Transverse colon (tissue), 4 donors: ENCODE measurements at regions not wholly inside any gene's neighbourhood (a gene's known extent, or its start where the extent isn't known, plus 50 kb on each side); places are given as distances from the start of the nearest gene placed in this dataset.

Experiments
- DNase-seq: peaks from one replicate; pipeline ENCODE4 v3.0.0-alpha.2; 2019
- H3K27ac ChIP-seq, 4 donors: fragments of 200-600 bp; sonication (generic); 2 replicates each; pipeline ENCODE4 v1.5.1; 2016 to 2018; ENCODE audit warnings: inconsistent platforms in 4 of 4
- H3K27me3 ChIP-seq: fragments of 200-600 bp; sonication (generic); 2 replicates; pipeline ENCODE4 v1.5.1; 2017; ENCODE audit warnings: inconsistent platforms
- H3K36me3 ChIP-seq, 4 donors: fragments of 200-600 bp; sonication (generic); 2 replicates each; pipeline ENCODE4 v1.5.1; 2017 to 2019; ENCODE audit warnings: inconsistent platforms in 4 of 4
- H3K4me1 ChIP-seq, 4 donors: fragments of 200-600 bp; sonication (generic); 2 replicates each; pipeline ENCODE4 v1.5.1; 2017 to 2020; ENCODE audit warnings: inconsistent platforms in 4 of 4
- H3K4me3 ChIP-seq, 4 donors: fragments of 200-600 bp; sonication (generic); 1 replicate in 1 of 4; 2 replicates in 3 of 4; pipeline versions ENCODE4 v1.5.1 to v1.6.1; 2017 to 2019; ENCODE audit warnings: inconsistent platforms in 4 of 4
- H3K9me3 ChIP-seq, 2 donors: fragments of 200-600 bp; sonication (generic); 2 replicates each; pipeline ENCODE4 v1.5.1; 2017 to 2019; ENCODE audit warnings: inconsistent platforms in 2 of 2
- EP300 ChIP-seq: sonication (generic); formaldehyde crosslinking; IDR thresholded peaks from one replicate; pipeline ENCODE4 v1.6.1; 2017; ENCODE audit warnings: antibody characterized with exemption, low read depth
- POLR2A ChIP-seq: fragments of 450-650 bp; IDR thresholded peaks from one replicate; pipeline ENCODE4 v1.6.1; 2016; ENCODE audit warnings: antibody characterized with exemption, mild to moderate bottlenecking, moderate library complexity
- POLR2AphosphoS5 ChIP-seq, 3 donors: sonication (generic); formaldehyde crosslinking; IDR thresholded peaks; one replicate each; pipeline ENCODE4 v1.6.1; 2016; ENCODE audit warnings: antibody characterized with exemption in 3 of 3
- WGBS, 2 donors: methylation state at CpG; one replicate each; pipeline ENCODE4 v1.1.5; 2018; ENCODE audit warnings: low coverage in 1 of 2; 5-methylcytosine and 5-hydroxymethylcytosine counted together
- in situ Hi-C, 4 donors: fragments of 200-750 bp; cut with MboI; loops; one replicate each; pipeline versions ENCODE4 v1.15.0 to v1.15.1; 2017; ENCODE audit warnings: low sequenced_read_pairs in 3 of 4, low pct_ligation_motif_present in 1 of 4, low pct_unique_long_range_greater_than_20kb in 1 of 4
- intact Hi-C: fragments of 100-400 bp; cut with DNase I; formaldehyde crosslinking; loops from one replicate; pipeline ENCODE4 v1.15.1; 2023; ENCODE audit warnings: low total_unique reads
- TF ChIP-seq, protein P1 (sequence below), 5 experiments: fragments of 200-600 bp in 3 of 5; fragments of 450-650 bp in 2 of 5; sonication (generic) in 3 of 5; IDR thresholded peaks; 1 replicate in 2 of 5; 2 replicates in 3 of 5; pipeline ENCODE4 v1.5.1; 2016 to 2017; ENCODE audit warnings: antibody characterized with exemption in 5 of 5, inconsistent platforms in 3 of 5, mild to moderate bottlenecking in 2 of 5, moderate library complexity in 1 of 5

DNA sequence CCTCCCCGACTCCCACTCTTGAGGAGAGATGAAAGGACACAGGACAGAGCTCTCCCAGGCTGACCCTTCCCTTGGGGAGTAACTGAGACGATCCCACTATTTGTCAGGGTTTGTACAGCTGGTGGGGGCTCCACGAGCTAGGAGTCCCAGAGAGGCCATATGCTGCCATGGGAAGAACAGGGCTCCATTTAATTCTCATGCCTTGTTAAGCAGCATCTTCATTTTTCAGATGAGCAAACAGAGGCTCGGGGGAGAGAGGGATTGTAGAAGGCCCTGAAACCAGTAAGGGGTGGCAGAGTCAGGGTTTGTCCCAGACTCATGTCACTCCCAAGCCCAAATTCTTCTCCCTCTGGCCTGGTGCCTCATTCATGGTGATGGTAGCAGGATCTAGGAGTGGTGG, 176.4 kb downstream of the NSG2 start:
- H3K4me1 ChIP-seq, result no peaks in the 10 kb centered on the region
- TF ChIP-seq, protein P1, sequence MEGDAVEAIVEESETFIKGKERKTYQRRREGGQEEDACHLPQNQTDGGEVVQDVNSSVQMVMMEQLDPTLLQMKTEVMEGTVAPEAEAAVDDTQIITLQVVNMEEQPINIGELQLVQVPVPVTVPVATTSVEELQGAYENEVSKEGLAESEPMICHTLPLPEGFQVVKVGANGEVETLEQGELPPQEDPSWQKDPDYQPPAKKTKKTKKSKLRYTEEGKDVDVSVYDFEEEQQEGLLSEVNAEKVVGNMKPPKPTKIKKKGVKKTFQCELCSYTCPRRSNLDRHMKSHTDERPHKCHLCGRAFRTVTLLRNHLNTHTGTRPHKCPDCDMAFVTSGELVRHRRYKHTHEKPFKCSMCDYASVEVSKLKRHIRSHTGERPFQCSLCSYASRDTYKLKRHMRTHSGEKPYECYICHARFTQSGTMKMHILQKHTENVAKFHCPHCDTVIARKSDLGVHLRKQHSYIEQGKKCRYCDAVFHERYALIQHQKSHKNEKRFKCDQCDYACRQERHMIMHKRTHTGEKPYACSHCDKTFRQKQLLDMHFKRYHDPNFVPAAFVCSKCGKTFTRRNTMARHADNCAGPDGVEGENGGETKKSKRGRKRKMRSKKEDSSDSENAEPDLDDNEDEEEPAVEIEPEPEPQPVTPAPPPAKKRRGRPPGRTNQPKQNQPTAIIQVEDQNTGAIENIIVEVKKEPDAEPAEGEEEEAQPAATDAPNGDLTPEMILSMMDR (IDR thresholded peaks at IDR 0.05), result no peak
- TF ChIP-seq POLR2AphosphoS5 (IDR thresholded peaks at IDR 0.05), result no peak
- no peak overlapping the region for H3K4me3 ChIP-seq
- no peaks in the 10 kb centered on the region for H3K27me3 ChIP-seq
- H3K9me3 ChIP-seq, result no peaks in the 10 kb centered on the region
- intact Hi-C loops (no loop called here), in situ Hi-C loops (no loop called here)
- 64% methylated on average over 4 of the region's 4 CpGs; no CpG with 5 or more reads in 1 of the 2 donors for WGBS, 2 donors
- no peak for DNase-seq
- H3K36me3 ChIP-seq, result no peaks in the 10 kb centered on the region
- no peak overlapping the region for H3K27ac ChIP-seq

DNA sequence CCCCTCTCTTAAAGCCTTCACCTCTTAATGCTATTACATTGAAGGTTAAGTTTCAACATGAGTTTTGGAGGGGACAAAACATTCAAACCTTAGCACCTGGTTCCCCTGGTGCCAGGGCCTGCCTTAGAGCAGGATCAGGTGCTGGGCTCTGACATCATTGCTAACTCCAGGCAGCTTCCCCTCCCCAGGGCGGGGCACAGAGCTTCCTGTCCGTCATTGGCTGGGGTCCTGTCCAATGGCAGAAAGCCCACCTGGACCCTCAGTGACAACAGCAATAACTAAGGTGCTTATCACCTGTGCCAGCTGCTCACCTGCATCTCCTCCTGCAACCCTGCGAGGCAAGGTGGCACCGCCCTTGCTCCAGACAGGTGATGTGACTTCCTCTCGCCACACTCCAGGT, 177.4 kb downstream of the NSG2 start:
- no peaks in the 10 kb centered on the region for H3K9me3 ChIP-seq
- TF ChIP-seq, protein P1 (IDR thresholded peaks at IDR 0.05), result no peak
- TF ChIP-seq EP300 (no peak), POLR2A (no peak), POLR2AphosphoS5 (IDR thresholded peaks at IDR 0.05) (no peak)
- no peaks in the 10 kb centered on the region for H3K4me1 ChIP-seq
- 60% methylated on average over 4 of the region's 5 CpGs; no CpG with 5 or more reads in 1 of the 2 donors for WGBS, 2 donors
- H3K36me3 ChIP-seq, result no peaks in the 10 kb centered on the region
- no peak overlapping the region for H3K27ac ChIP-seq
- H3K4me3 ChIP-seq, result no peak overlapping the region
- intact Hi-C loops (no loop called here), in situ Hi-C loops (no loop called here)
- DNase-seq, result no peak
- H3K27me3 ChIP-seq, result no peaks in the 10 kb centered on the region

DNA sequence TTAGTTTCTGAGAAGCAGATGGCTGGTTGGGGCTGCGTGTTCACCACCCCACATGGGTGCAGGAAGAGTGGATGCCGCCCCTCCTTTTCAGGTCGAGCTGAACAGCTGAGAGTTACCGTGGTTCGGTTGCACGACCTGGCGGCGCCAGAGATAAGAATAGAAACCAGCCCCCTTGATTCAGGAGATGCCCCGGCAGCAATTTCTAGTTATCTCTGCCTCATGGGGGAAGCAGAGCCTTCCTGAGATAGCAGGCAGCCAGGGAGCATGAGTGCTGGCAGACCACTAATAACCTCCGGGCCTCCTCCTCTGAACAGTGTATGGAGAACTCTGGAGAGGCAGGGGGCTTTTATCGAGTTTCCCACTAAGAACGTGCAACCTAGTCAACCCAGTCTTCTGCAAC, 177.8 kb downstream of the NSG2 start:
- H3K4me1 ChIP-seq, result no peaks in the 10 kb centered on the region
- intact Hi-C loops (no loop called here), in situ Hi-C loops (no loop called here)
- no peak overlapping the region for H3K27ac ChIP-seq
- H3K4me3 ChIP-seq, result no peak overlapping the region
- H3K27me3 ChIP-seq, result no peaks in the 10 kb centered on the region
- H3K36me3 ChIP-seq, result no peaks in the 10 kb centered on the region
- WGBS, 2 donors, result 61% methylated on average over 12 of the region's 12 CpGs; no CpG with 5 or more reads in 1 of the 2 donors
- TF ChIP-seq POLR2A (no peak), POLR2AphosphoS5 (IDR thresholded peaks at IDR 0.05) (no peak), EP300 (no peak)
- TF ChIP-seq, protein P1 (IDR thresholded peaks at IDR 0.05), result no peak
- no peaks in the 10 kb centered on the region for H3K9me3 ChIP-seq
- no peak for DNase-seq

DNA sequence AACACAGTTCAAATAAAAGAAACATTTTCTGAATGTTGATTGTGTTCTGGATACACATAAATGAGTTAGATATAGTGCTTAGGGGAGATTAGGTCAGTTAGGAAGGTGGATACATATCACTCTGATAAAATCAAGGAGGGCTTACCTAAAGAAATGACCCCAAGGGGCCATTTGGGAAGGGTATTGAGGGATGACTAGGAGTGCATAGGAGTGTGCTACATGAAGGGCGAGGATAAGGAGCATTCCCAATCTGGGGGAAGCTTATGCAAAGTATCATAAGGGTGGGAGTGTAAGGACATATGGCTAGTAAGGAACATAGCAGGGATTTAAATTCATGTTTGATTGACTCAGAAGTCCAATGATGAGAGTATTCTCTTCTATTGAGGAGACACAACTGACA, 183.6 kb downstream of the NSG2 start:
- H3K27me3 ChIP-seq, result no peaks in the 10 kb centered on the region
- H3K4me1 ChIP-seq, result no peaks in the 10 kb centered on the region
- H3K36me3 ChIP-seq, result no peaks in the 10 kb centered on the region
- no peak overlapping the region for H3K27ac ChIP-seq
- no peak for DNase-seq
- no peaks in the 10 kb centered on the region for H3K9me3 ChIP-seq
- in situ Hi-C loops (no loop called here), intact Hi-C loops (no loop called here)
- no peak for TF ChIP-seq POLR2A
- H3K4me3 ChIP-seq, result no peak overlapping the region
- 46 to 80% methylated on average over 1 of the region's 1 CpG for WGBS, 2 donors
